T47D (cell line): ENCODE measurements at regions not wholly inside any gene's neighbourhood (a gene's known extent, or its start where the extent isn't known, plus 50 kb on each side); places are given as distances from the start of the nearest gene placed in this dataset.
"Not testable (repeated sequence)": the region's sequence is repeated elsewhere in the genome, so short reads cannot be mapped to it uniquely, and the experiment has no call there.

Experiments
- DNase-seq, 2 experiments: peaks; one replicate each; pipeline versions ENCODE4 v3.0.0 to v3.0.0-alpha.2; 2011 to 2012; ENCODE audit warnings: low read depth in 1 of 2, low spot score in 1 of 2
- in situ Hi-C: cut with HindIII; loops from 2 replicates; pipeline ENCODE4 v1.10.0; 2016; ENCODE audit warnings: low sequenced_read_pairs, low pct_unique_long_range_greater_than_20kb

- DNase-seq, in situ Hi-C loops: not testable (repeated sequence)
Observed at GRCh38 chr1:149260284-149260683, 156.9 kb upstream of the NBPF9 start.

- in situ Hi-C loops, DNase-seq: not testable (repeated sequence)
Observed at GRCh38 chr1:149260736-149261340, 157.5 kb upstream of the NBPF9 start.

DNA sequence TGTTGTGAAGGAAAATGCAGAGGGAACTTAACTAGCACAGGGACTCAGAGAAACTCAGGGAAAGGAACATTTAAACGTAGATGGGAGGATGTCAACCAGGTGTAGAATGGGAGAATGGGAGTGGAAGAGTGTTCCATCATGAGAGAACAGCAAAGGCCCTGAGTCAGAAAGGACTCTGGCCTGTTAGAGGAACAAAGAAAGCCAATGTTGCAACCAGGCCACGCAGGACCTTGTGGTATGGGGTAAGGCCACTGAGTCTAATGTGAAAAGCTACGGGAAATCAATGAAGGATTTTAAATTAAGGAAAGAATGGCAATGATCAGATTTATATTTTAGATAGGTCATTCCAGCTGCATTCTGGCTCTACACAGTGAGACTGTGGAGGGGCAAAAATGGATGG lies 163.9 kb upstream of the NBPF9 start:
- in situ Hi-C loops, DNase-seq: not testable (repeated sequence)

DNA sequence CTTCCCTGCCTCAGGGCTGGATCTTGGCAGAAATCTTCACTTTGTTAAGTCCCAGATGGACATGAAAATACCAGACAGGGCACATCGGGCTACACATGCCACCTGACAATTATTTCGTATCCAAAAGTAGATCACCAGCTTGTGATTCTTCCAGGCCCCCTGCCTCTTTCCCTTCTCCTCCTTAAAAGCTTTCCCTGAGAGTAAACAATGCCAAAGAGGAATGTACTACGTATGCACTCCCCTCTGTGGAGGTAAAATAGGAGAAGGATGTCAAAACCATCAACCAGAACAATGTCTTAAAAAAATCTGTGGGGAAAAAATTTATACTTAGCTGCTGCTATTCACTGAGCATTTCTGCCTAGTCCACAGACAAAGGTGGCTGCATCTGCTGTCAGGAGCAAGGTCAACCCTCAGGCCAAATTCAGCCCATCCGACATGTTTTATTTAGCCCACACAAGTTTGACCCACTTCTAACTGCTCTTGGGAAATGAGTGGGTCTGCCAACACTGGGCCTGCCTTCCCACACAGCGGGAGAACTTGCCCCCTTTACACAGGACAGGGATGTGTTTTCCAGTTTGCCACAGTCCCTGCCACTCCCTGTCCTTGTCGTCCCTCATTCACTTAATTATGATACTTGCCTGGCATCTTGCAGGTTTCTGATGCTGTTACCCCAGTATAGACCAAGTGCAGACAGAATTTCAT lies 165.8 kb upstream of the NBPF9 start:
- in situ Hi-C loops, DNase-seq: not testable (repeated sequence)

DNA sequence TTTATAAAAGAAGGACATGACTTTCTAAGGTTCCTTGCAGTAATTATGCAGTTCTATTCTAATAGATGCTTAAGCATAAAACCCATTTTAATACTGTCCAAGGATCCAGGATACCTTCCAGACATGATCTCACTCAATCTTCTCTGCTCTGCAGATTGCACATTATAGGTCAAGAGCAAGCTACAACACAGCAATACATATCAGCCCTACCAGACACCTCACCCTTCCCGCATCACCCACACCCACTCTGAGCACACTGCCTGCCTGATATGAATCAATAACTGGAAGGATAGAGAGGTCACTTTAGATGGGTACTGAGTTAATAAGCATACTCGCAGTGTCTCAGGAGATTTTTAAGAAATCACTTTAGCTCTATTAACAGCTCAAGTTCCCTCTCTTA lies 166.5 kb upstream of the NBPF9 start:
- in situ Hi-C loops, DNase-seq: not testable (repeated sequence)

DNA sequence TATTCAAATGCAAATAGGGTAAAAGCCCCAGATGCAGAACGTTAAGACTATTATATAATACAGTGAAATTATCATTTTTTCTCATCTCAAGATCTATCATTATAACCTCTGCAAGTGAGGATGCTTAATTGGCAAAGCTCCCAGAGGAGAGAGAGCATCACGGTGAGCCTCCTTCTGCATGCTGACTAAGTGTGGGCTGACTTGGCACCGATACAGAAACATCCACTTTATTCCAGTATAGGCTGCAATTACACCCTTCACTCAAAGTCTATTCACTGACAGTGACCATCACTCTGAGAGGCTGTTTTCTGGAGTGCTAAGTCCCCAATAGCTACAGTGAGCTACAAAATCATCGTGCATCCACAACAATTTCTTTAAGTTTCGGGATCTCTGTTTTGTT lies 171.1 kb upstream of the NBPF9 start:
- in situ Hi-C loops, DNase-seq: not testable (repeated sequence)

GRCh38 chr1:149275802-149276201 lies 172.5 kb upstream of the NBPF9 start:
- DNase-seq, in situ Hi-C loops: not testable (repeated sequence)

DNA sequence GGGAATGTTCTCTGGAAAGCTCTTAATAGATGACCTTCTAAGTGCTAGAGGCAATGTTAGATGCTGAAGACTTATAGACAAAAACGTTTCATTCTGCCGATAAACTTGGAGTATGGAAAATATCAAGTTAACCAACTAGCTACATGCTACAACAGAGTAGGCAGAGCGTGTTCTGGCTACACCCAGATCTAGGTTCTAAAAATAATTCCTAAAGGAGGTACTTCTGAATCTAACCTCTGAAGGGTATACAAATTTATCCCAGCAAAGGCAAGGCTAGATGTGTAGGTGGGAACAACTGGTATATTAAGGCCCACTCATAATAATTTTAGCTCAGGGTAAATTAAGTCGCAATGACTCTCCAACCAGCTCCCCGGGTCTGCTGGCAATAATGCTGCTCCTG lies 173.1 kb upstream of the NBPF9 start:
- in situ Hi-C loops, DNase-seq: not testable (repeated sequence)

- DNase-seq, in situ Hi-C loops: not testable (repeated sequence)
Observed at GRCh38 chr1:149278156-149278555, 174.8 kb upstream of the NBPF9 start.

DNA sequence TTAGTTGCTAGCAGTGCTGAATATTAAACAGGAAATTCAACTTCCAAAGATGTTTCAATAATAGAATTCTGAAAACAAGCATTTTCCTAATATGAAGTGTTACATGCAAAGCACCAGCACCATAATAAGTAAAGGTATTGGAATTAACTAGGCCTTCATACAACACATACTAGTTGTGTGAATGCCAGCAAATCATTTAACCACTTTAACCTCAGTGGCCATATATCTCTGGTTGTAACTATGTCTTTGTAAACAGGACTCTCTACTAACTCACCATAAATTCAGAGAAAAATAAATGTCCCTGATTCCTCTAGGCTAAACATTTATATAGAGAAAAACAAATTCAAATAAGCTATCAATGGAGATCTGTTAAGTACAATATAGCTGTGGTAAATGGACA lies 175.7 kb upstream of the NBPF9 start:
- DNase-seq, in situ Hi-C loops: not testable (repeated sequence)

GRCh38 chr1:149279512-149279911 lies 176.2 kb upstream of the NBPF9 start:
- in situ Hi-C loops, DNase-seq: not testable (repeated sequence)

DNA sequence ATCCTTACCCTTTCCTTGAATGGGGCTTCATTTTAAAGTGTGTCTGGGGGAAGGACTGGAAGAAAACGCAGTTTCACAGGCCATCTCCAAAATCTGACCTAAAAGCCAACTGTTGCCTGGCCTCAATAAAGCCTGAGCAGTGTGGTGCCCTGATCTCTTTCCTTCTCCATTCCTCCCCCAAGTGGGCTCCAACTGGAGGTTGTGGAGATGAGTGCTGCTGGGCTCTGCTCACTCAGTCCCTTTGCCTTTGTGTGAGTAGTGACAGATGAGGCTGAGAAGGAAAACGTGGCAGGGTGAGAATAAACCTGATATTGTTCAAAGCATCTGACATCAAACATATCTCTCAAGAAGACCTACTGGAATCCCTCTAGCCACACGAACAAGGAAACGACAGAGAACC lies 181.4 kb upstream of the NBPF9 start:
- in situ Hi-C loops, DNase-seq: not testable (repeated sequence)

GRCh38 chr1:149285205-149285604 lies 181.9 kb upstream of the NBPF9 start:
- DNase-seq, result not testable (repeated sequence)

DNA sequence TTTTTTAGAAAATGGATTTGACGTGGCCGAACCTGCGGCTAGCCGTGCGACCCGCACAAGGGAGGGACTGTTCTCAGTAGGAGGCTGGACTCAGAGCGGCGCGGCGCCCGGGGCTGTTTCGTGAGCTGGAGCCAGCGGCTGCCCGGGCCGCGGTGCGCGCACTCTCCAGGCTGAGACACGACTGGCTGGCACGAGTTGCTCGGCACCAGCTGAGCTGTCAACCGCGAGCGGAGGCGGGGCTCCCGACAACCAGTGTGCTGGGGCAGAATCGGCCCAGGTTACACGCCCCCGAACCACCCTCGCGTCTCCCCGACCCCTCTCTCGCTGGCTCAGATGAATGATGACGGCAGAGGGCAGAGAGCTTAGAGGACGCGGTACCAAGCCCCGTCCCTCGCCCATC lies 182.3 kb upstream of the NBPF9 start:
- DNase-seq, in situ Hi-C loops: not testable (repeated sequence)

More at GRCh38 chr1:149285205-149285604, 181.9 kb upstream of the NBPF9 start:
- in situ Hi-C loops, result not testable (repeated sequence)

- in situ Hi-C loops, DNase-seq: not testable (repeated sequence)
Observed at GRCh38 chr1:149288580-149288979, 185.2 kb upstream of the NBPF9 start.

- in situ Hi-C loops, DNase-seq: not testable (repeated sequence)
Observed at GRCh38 chr1:149300478-149301218, 174.2 kb upstream of the NBPF19 start.

DNA sequence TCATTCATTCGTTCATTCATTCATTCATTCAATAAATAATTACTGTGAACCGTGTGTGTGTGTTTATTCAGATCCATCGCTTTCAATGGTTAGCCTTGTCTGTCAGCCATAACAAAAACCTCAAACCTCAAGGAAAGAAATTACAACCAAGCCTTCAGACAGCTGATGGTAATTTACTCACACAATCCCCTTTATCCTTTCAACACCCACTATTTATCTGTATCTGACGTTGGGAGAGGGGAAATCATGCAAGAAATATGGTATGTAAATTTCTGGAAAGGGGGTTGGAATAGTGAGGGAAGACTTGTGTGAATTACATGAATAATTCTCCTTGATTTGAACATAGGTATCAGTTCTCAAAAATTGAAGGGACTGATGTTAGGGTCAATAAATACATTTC lies 173.6 kb upstream of the NBPF19 start:
- DNase-seq, in situ Hi-C loops: not testable (repeated sequence)

DNA sequence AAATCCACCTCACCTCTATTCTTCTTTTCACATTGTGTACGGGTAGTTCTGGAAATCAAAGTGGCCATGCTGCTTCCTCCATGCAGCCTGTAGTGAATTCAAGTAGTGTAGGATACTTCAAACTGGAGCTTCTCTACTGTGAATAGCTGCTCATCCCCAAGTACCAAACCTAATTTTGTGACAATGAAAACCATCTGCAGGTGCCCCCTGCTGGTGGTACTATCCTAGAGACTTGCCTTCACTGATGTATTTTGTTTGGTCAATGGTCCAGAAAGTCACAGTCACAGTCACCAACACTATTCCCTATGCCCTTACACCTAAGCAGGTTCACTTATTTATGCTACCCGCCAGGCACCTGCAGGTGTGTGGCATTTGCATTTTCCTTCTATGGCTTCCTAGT lies 170.0 kb upstream of the NBPF19 start:
- in situ Hi-C loops, DNase-seq: not testable (repeated sequence)
